Prostate gland (tissue), 2 donors: ENCODE measurements at regions not wholly inside any gene's neighbourhood (a gene's known extent, or its start where the extent isn't known, plus 50 kb on each side); places are given as distances from the start of the nearest gene placed in this dataset.

Source experiments
- POLR2A ChIP-seq: fragments of 450-650 bp; IDR thresholded peaks from one replicate; pipeline ENCODE4 v1.6.1; 2016; ENCODE audit warnings: antibody characterized with exemption, mild to moderate bottlenecking
- TF ChIP-seq, protein P1 (sequence below), 4 experiments: fragments of 200-600 bp in 2 of 4; fragments of 450-650 bp in 2 of 4; sonication (generic) in 2 of 4; IDR thresholded peaks; 1 replicate in 3 of 4; 2 replicates in 1 of 4; pipeline ENCODE4 v1.5.1; 2016 to 2019; ENCODE audit warnings: antibody characterized with exemption in 4 of 4, mild to moderate bottlenecking in 2 of 4, moderate library complexity in 2 of 4

DNA sequence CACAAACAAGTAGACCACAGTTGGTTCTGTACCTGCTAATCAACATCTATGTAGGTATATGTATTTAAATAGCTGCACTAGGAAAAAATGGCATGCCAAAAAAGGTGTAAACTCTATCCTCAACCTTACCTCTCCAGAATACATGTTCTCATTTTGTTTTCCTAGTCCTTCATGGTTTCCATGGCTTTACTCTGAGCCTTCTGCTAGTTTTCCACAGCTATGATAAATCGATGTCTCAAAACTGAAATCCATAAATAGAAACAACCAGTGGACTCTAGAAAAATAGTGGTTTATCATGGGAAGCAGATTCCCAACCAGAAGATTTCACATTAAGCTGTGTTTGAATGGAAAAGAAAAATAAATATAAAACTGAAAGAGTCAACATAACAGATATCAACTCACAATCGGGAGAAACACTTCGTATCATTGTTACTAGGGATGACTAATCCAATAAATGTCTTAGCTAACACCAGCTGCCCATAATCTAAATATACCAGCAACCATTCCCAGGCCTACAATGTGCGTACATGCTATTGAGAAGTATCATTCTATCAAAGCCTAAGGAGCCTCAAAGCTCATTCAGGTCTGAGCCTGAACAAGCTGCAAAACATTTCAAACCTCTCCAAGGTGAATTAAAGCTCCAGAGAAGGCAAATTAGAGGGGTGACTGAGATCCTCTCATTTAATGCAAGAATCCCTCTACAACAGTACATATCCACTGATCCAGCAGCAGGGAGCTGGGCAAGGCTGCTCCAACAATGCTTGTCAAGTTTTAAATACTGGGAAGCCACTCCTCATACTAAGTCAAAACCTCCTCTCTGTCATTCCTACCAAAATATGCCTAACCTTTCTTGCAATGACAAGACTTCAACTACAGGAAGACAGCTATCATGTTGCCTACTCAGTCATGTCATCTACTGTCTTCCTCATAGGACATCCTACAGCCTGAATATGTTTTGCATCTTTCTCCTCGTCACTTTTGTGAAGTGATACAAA lies 90.2 kb downstream of the KCTD12 start:
- TF ChIP-seq POLR2A = no peak
- TF ChIP-seq, protein P1, sequence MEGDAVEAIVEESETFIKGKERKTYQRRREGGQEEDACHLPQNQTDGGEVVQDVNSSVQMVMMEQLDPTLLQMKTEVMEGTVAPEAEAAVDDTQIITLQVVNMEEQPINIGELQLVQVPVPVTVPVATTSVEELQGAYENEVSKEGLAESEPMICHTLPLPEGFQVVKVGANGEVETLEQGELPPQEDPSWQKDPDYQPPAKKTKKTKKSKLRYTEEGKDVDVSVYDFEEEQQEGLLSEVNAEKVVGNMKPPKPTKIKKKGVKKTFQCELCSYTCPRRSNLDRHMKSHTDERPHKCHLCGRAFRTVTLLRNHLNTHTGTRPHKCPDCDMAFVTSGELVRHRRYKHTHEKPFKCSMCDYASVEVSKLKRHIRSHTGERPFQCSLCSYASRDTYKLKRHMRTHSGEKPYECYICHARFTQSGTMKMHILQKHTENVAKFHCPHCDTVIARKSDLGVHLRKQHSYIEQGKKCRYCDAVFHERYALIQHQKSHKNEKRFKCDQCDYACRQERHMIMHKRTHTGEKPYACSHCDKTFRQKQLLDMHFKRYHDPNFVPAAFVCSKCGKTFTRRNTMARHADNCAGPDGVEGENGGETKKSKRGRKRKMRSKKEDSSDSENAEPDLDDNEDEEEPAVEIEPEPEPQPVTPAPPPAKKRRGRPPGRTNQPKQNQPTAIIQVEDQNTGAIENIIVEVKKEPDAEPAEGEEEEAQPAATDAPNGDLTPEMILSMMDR (IDR thresholded peaks at IDR 0.05) = no peak
